K562 (cell line): ENCODE measurements at regions not wholly inside any gene's neighbourhood (a gene's known extent, or its start where the extent isn't known, plus 50 kb on each side); places are given as distances from the start of the nearest gene placed in this dataset.
A peak's percentile ranks its signal among the peaks of the same experiment; 100 is the strongest.

ENCODE experiments used
- ARID1B ChIP-seq: fragments of 450-650 bp; IDR thresholded peaks from 2 replicates; pipeline ENCODE4 v1.6.1; 2016; ENCODE audit warnings: antibody characterized with exemption, mild to moderate bottlenecking, inconsistent platforms
- ETV5 ChIP-seq: sonication (generic); formaldehyde crosslinking; IDR thresholded peaks from 2 replicates; pipeline ENCODE4 v1.4.0; 2020; ENCODE audit warnings: low read depth, mild to moderate bottlenecking, missing genetic modification reagents
- FOXM1 ChIP-seq, 2 experiments: fragments of 450-650 bp in 1 of 2; sonication (generic) in 1 of 2; formaldehyde crosslinking in 1 of 2; IDR thresholded peaks; 2 replicates each; pipeline versions ENCODE4 v1.6.1 to v1.9.0; 2017 to 2022; ENCODE audit warnings: low read depth in 2 of 2, mild to moderate bottlenecking in 2 of 2, missing genetic modification reagents in 1 of 2, moderate library complexity in 1 of 2
- HMBOX1 ChIP-seq: sonication (generic); IDR thresholded peaks from 2 replicates; pipeline ENCODE4 v1.6.1; 2016
- JUND ChIP-seq, 2 experiments: IDR thresholded peaks; 2 replicates in 1 of 2; 3 replicates in 1 of 2; pipeline ENCODE4 v1.6.1; 2011; ENCODE audit warnings: borderline replicate concordance in 2 of 2, low read depth in 2 of 2, low read length in 2 of 2, improper control_type of control experiment in 1 of 2, missing biosample characterization in 1 of 2, missing genetic modification characterization in 1 of 2, missing genetic modification reagents in 1 of 2
- KDM1A ChIP-seq, 2 experiments: fragments of 450-650 bp; IDR thresholded peaks; 2 replicates each; pipeline ENCODE4 v1.6.1; 2016; ENCODE audit warnings: mild to moderate bottlenecking in 2 of 2
- PRPF4 ChIP-seq: fragments of 200-400 bp; formaldehyde crosslinking; IDR thresholded peaks from one replicate; pipeline ENCODE4 v1.6.1; 2017; ENCODE audit warnings: low read length, low read depth, mild to moderate bottlenecking; ENCODE audit not compliant: insufficient read depth, poor library complexity, severe bottlenecking
- SRF ChIP-seq, 2 experiments: fragments of 250-450, 450-650 bp in 1 of 2; sonication (Bioruptor Pico) in 1 of 2; sonication (generic) in 1 of 2; formaldehyde crosslinking; IDR thresholded peaks; 2 replicates each; pipeline versions ENCODE4 v1.5.0 to v1.5.1; 2020 to 2022; ENCODE audit warnings: mild to moderate bottlenecking in 1 of 2, missing genetic modification reagents in 1 of 2
- STAT5A ChIP-seq: IDR thresholded peaks from 2 replicates; pipeline ENCODE4 v1.6.1; 2012; ENCODE audit warnings: low read length, inconsistent platforms, borderline replicate concordance
- TAF1 ChIP-seq: IDR thresholded peaks from 2 replicates; pipeline ENCODE4 v1.6.1; 2011; ENCODE audit warnings: mild to moderate bottlenecking, low read length, moderate library complexity; ENCODE audit not compliant: insufficient read depth, control insufficient read depth, severe bottlenecking; ENCODE audit errors: extremely low read depth
- TEAD2 ChIP-seq: fragments of 450-650 bp; IDR thresholded peaks from 2 replicates; pipeline ENCODE4 v1.6.1; 2016; ENCODE audit warnings: missing genetic modification characterization, control low read depth, missing compliant biosample characterization
- TRIM24 ChIP-seq, 2 experiments: fragments of 450-650 bp; IDR thresholded peaks; 2 replicates each; pipeline ENCODE4 v1.6.1; 2016
- UBTF ChIP-seq, 2 experiments: IDR thresholded peaks; 2 replicates each; pipeline ENCODE4 v1.6.1; 2012; ENCODE audit warnings: improper control_type of control experiment in 2 of 2, low read depth in 2 of 2, low read length in 2 of 2, borderline replicate concordance in 1 of 2
- ZBTB11 ChIP-seq, 3 experiments: fragments of 200-800 bp in 1 of 3; fragments of 250-450 bp in 1 of 3; fragments of 450-650 bp in 1 of 3; sonication (Bioruptor Pico) in 1 of 3; sonication (Bioruptor generic) in 1 of 3; formaldehyde crosslinking in 1 of 3; IDR thresholded peaks; 2 replicates each; pipeline versions ENCODE4 v1.6.1 to v1.8.0; 2016 to 2022; ENCODE audit warnings: mild to moderate bottlenecking in 2 of 3, missing genetic modification characterization in 2 of 3, missing compliant biosample characterization in 1 of 3, moderate library complexity in 1 of 3
- ZBTB17 ChIP-seq: fragments of 450-650 bp; formaldehyde crosslinking; IDR thresholded peaks from 2 replicates; pipeline ENCODE4 v1.4.0; 2020; ENCODE audit warnings: mild to moderate bottlenecking
- ZNF668 ChIP-seq: fragments of 250-450 bp; sonication (Bioruptor Pico); IDR thresholded peaks from 2 replicates; pipeline ENCODE4 v1.8.0; 2022; ENCODE audit warnings: mild to moderate bottlenecking, inconsistent platforms
- TF ChIP-seq, protein P1 (sequence below), 2 experiments: fragments of 450-650 bp; IDR thresholded peaks; 2 replicates each; pipeline ENCODE4 v1.6.1; 2016

DNA sequence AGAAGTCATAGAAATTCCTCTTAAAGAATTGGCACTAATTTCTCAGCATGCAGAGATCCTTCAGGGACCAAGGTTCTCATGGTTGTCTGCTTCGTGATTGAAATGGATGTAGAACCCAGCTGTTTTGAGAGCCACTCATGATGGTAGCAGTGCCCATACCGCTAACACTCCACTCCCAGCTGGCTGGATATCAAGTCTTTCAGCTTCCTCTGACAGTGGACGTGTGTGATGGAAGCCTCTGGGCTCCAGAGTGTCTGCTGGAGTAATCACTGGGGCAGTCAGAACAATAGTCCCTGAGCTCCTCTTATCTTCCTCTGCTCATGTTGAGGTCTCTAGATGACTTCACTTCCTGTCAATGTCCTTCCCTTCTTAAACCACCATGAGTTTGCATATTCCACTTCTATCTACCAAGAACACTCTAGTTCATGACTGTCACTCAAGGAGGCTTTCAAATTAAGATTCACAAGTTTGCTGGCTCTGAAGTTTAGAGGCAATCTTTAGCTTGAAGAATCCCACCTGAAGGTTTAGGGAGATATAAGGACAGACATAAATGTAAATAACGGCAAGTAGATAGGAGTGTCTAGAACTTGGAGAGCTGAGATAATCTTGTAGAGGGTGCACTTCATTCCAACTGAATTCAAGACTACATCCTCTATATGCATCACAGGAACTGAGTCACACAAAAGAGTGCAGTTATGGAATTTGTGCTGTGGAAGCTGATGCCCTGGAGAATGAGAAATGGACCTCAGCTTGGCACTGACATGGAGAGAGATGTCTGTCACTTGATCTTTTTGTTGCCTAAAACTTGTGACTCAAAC, 64.5 kb upstream of the WDR1 start (continued):
- TF ChIP-seq HMBOX1: peak; percentile 92
- TF ChIP-seq KDM1A (IDR thresholded peaks at IDR 0.05): peak; percentile 98
- TF ChIP-seq FOXM1 (IDR thresholded peaks at IDR 0.05; ENCODE audit: low read depth): peak; percentile 93
- no peak for TF ChIP-seq FOXM1 (CRISPR knock-in tag; IDR thresholded peaks at IDR 0.05; ENCODE audit: low read depth)
- TF ChIP-seq ZBTB11 (CRISPR knock-in tag; IDR thresholded peaks at IDR 0.05): peak in 1 of 3 experiments; percentile 85; a peak in 2 of 6 replicates
- peak; percentile 99 for TF ChIP-seq ARID1B
- TF ChIP-seq, protein P1, sequence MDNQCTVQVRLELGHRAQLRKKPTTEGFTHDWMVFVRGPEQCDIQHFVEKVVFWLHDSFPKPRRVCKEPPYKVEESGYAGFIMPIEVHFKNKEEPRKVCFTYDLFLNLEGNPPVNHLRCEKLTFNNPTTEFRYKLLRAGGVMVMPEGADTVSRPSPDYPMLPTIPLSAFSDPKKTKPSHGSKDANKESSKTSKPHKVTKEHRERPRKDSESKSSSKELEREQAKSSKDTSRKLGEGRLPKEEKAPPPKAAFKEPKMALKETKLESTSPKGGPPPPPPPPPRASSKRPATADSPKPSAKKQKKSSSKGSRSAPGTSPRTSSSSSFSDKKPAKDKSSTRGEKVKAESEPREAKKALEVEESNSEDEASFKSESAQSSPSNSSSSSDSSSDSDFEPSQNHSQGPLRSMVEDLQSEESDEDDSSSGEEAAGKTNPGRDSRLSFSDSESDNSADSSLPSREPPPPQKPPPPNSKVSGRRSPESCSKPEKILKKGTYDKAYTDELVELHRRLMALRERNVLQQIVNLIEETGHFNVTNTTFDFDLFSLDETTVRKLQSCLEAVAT (IDR thresholded peaks at IDR 0.05): peak; percentile 90 to 95
- TF ChIP-seq STAT5A: peak; percentile 95
- TF ChIP-seq JUND (IDR thresholded peaks at IDR 0.05; ENCODE audit: borderline replicate concordance, low read depth, low read length): peak; percentile 96
- TF ChIP-seq JUND (tag; IDR thresholded peaks at IDR 0.05; ENCODE audit: borderline replicate concordance, low read depth, low read length): peak; percentile 93
- TF ChIP-seq SRF (CRISPR knock-in tag; IDR thresholded peaks at IDR 0.05): peak in 1 of 2 experiments; percentile 3; a peak in 1 of 4 replicates
- TF ChIP-seq PRPF4: no peak
- peak; percentile 98 for TF ChIP-seq ETV5 (CRISPR knock-in tag)
- TF ChIP-seq TAF1: peak; percentile 54
- TF ChIP-seq ZNF668: peak; percentile 59; the same call in 1 of the 2 replicates
- 0 out of 2 replicates have a peak, but pooled peaks have one; percentile 13 for TF ChIP-seq TEAD2 (tag)
- TF ChIP-seq ZBTB17 (CRISPR knock-in tag): peak; percentile 69
- TF ChIP-seq UBTF (IDR thresholded peaks at IDR 0.05; ENCODE audit: borderline replicate concordance in 1 of 2, low read depth in 2 of 2, low read length in 2 of 2): peak in 1 of 2 experiments; percentile 66; a peak in 1 of 4 replicates
- peak; percentile 97 for TF ChIP-seq TRIM24 (IDR thresholded peaks at IDR 0.05)
